Adrenal gland (tissue), 9 donors: ENCODE measurements at regions not wholly inside any gene's neighbourhood (a gene's known extent, or its start where the extent isn't known, plus 50 kb on each side); places are given as distances from the start of the nearest gene placed in this dataset.

Experiments used
- DNase-seq, 7 donors: peaks; one replicate each; pipeline ENCODE4 v3.0.0-alpha.2; 2019 to 2020
- H3K27ac ChIP-seq, 5 donors: fragments of 200-600 bp; sonication (generic) in 4 of 5; 1 replicate in 3 of 5; 2 replicates in 2 of 5; pipeline versions ENCODE4 v1.5.1 to v1.8.0; 2016 to 2020; ENCODE audit warnings: mild to moderate bottlenecking in 1 of 5
- H3K27me3 ChIP-seq: fragments of 200-600 bp; 2 replicates; pipeline ENCODE4 v1.8.0; 2021
- H3K36me3 ChIP-seq, 2 donors: fragments of 200-600 bp; replicated peaks in 1 of 2; 1 replicate in 1 of 2; 2 replicates in 1 of 2; pipeline versions ENCODE4 v1.5.1 to v1.8.0; 2018 to 2022
- H3K4me1 ChIP-seq, 2 donors: fragments of 200-600 bp; replicated peaks in 1 of 2; 1 replicate in 1 of 2; 2 replicates in 1 of 2; pipeline versions ENCODE4 v1.5.1 to v1.8.0; 2018 to 2021
- H3K4me3 ChIP-seq, 4 donors: fragments of 200-600 bp; sonication (generic) in 3 of 4; one replicate each; pipeline ENCODE4 v1.5.1; 2016 to 2018
- H3K9me3 ChIP-seq, 3 donors: fragments of 200-600 bp; sonication (generic) in 1 of 3; replicated peaks in 1 of 3; 1 replicate in 2 of 3; 2 replicates in 1 of 3; pipeline versions ENCODE4 v1.5.1 to v1.8.0; 2016 to 2021
- POLR2A ChIP-seq, 2 donors: fragments of 450-650 bp; IDR thresholded peaks; one replicate each; pipeline ENCODE4 v1.6.1; 2017; ENCODE audit warnings: antibody characterized with exemption in 2 of 2, mild to moderate bottlenecking in 2 of 2, moderate library complexity in 1 of 2
- WGBS, 4 donors: extraction: QIAGEN DNeasy Blood & Tissue Kit in 2 of 4; methylation state at CpG; one replicate each; pipeline versions ENCODE4 v1.1.5 to v1.1.7; 2013 to 2017; 5-methylcytosine and 5-hydroxymethylcytosine counted together
- intact Hi-C, 2 donors: fragments of 100-400 bp; cut with DNase I; formaldehyde crosslinking; loops; one replicate each; pipeline versions ENCODE4 v1.14.1 to v1.15.0; 2022 to 2023
- TF ChIP-seq, protein P1 (sequence below), 6 experiments: fragments of 450-650 bp in 4 of 6; fragments of 200-600 bp in 2 of 6; sonication (generic) in 1 of 6; IDR thresholded peaks; 1 replicate in 5 of 6; 2 replicates in 1 of 6; pipeline versions ENCODE4 v1.5.1 to v1.8.0; 2016 to 2021; ENCODE audit warnings: antibody characterized with exemption in 6 of 6, mild to moderate bottlenecking in 2 of 6, moderate library complexity in 1 of 6
- donor health status: healthy with polysubstance abuse.
- donor health status: Bipolar disorder and iron deficiency.
- donor health status: DM: yes; HTN: yes; CAD: no.
- donor health status: DM: no; HTN: no; CAD: no.
- donor health status: DM: no; HTN: no; CAD: no.

DNA sequence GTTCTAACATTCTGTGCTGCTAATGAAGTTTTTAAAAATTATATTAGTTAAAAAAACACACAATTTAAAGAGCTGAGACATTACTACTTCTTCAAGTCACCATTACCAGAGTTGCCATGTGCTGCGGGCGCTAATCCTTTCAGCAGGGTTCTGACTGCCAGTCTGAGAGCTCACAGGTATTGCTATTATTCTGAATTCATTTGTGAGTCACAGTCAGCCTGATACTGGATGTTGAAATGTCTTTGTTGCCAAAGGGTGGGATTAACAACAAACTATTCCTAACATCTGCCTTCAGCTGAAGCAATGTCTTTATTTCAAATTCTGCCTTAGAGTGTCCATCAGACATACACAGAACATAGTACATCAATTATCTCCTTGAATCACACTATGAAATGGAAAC, 197.1 kb upstream of the FGF13 start:
- intact Hi-C loops, result no loop called here
- no peaks in the 10 kb centered on the region for H3K9me3 ChIP-seq
- no peak overlapping the region for H3K27ac ChIP-seq
- TF ChIP-seq POLR2A (IDR thresholded peaks at IDR 0.05), result no peak
- TF ChIP-seq, protein P1, sequence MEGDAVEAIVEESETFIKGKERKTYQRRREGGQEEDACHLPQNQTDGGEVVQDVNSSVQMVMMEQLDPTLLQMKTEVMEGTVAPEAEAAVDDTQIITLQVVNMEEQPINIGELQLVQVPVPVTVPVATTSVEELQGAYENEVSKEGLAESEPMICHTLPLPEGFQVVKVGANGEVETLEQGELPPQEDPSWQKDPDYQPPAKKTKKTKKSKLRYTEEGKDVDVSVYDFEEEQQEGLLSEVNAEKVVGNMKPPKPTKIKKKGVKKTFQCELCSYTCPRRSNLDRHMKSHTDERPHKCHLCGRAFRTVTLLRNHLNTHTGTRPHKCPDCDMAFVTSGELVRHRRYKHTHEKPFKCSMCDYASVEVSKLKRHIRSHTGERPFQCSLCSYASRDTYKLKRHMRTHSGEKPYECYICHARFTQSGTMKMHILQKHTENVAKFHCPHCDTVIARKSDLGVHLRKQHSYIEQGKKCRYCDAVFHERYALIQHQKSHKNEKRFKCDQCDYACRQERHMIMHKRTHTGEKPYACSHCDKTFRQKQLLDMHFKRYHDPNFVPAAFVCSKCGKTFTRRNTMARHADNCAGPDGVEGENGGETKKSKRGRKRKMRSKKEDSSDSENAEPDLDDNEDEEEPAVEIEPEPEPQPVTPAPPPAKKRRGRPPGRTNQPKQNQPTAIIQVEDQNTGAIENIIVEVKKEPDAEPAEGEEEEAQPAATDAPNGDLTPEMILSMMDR (IDR thresholded peaks at IDR 0.05), result no peak
- no peaks in the 10 kb centered on the region for H3K4me1 ChIP-seq
- no peak overlapping the region for H3K4me3 ChIP-seq
- no peak for DNase-seq
- WGBS, 4 donors, result 80 to 100% (median 94%) methylated on average over 2 of the region's 2 CpGs
- no peaks in the 10 kb centered on the region for H3K27me3 ChIP-seq
- H3K36me3 ChIP-seq, result no peaks in the 10 kb centered on the region

DNA sequence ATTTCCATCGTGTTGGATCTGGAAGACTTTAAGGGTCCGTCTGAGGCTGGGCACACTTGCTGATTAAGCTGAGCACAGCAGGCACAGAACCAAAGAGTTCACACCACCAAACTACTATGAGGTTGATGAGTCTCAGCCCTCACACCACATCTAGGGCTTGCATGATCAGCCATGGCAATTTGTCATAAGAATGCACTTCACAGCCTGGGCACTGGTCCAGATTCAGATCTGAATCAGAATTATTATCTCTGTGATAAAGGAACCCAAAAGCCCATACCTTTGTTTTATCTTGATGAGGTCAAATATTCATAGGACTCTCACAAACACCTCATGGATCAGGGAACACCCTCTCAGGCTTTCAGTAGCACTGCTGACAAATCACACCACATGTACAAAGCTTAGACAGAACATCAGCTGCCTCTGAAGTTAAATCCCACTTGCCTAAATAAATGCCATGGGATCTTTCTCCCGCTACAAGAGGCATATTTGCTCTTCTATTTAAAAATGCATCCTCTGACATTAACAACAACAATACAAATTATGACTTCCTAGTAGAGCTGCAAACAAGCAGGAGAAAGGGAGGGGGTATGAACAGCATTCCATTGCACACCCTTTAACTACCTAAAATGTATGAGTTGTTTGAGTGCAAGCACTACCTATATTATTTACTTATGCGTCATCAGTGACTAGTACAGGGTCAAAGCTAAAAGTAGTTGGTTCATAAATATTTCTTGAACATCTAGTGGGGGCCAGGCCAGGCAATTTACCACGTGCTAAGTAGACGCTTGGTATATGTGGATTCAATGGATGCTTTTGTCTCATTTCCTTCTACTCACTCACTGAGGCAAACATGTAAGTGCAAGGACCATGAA, 186.3 kb upstream of the FGF13 start:
- H3K9me3 ChIP-seq, result no peaks in the 10 kb centered on the region
- 56 to 71% (median 69%) methylated on average over 3 to 6 of the region's 6 CpGs for WGBS, 4 donors
- H3K4me1 ChIP-seq, result no peaks in the 10 kb centered on the region
- no peaks in the 10 kb centered on the region for H3K36me3 ChIP-seq
- no peak for DNase-seq
- H3K27me3 ChIP-seq, result no peaks in the 10 kb centered on the region
- TF ChIP-seq POLR2A (IDR thresholded peaks at IDR 0.05), result no peak
- TF ChIP-seq, protein P1 (IDR thresholded peaks at IDR 0.05), result no peak
- no peak overlapping the region for H3K27ac ChIP-seq
- intact Hi-C loops, result no loop called here
- no peak overlapping the region for H3K4me3 ChIP-seq

DNA sequence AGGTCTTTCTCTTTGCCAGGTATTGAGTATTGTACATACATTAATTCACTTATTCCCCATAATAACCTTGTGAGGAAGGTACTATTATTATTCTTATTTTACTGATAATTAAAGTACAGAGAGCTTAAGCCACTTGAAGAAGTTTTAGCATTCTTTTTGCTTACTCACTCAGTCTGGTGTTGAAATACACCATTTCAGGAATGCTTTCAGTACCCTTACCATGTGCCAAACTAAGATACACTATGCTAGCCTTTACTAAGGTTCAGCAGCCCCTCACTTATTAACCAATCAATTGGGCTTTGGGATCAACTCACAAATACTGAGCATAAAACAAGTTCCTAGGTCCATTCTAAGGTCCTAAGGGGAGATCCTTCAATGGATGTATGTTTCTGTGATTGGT, 179.0 kb upstream of the FGF13 start:
- intact Hi-C loops, result no loop called here
- no peak for TF ChIP-seq POLR2A (IDR thresholded peaks at IDR 0.05)
- TF ChIP-seq, protein P1 (IDR thresholded peaks at IDR 0.05), result no peak
- H3K9me3 ChIP-seq, result no peaks in the 10 kb centered on the region
- DNase-seq, result no peak
- no peak overlapping the region for H3K4me3 ChIP-seq
- no peaks in the 10 kb centered on the region for H3K4me1 ChIP-seq
- H3K27me3 ChIP-seq, result peaks cover 5% of the 10 kb centered on the region
- H3K27ac ChIP-seq, result no peak overlapping the region
- H3K36me3 ChIP-seq, result no peaks in the 10 kb centered on the region

DNA sequence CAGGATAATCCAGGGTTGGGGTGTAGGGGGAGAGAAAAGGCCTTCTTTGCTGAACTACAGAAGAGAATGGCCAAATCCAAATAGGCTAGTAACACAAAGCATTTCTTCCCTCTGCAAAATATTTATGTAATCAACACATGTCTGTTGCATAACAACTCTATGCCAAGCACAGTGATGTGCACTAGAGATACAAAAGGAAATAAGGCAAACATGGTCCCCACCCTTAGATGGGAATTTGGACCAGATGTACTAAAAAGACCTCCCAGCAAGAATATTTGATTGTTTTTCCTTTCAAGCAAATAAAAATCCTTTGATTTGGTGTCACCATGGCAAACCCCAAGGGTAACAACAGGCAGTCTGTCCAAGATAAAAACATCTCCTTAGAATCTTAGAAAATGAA, 177.6 kb upstream of the FGF13 start:
- no peak overlapping the region for H3K27ac ChIP-seq
- DNase-seq, result no peak
- no peak overlapping the region for H3K4me3 ChIP-seq
- TF ChIP-seq, protein P1 (IDR thresholded peaks at IDR 0.05), result no peak
- TF ChIP-seq POLR2A (IDR thresholded peaks at IDR 0.05), result no peak
- H3K4me1 ChIP-seq, result no peaks in the 10 kb centered on the region
- intact Hi-C loops, result no loop called here
- peaks cover 5% of the 10 kb centered on the region for H3K27me3 ChIP-seq
- H3K36me3 ChIP-seq, result no peaks in the 10 kb centered on the region
- no peaks in the 10 kb centered on the region for H3K9me3 ChIP-seq
